Neural progenitor cell (in vitro differentiated cells): ENCODE measurements at regions not wholly inside any gene's neighbourhood (a gene's known extent, or its start where the extent isn't known, plus 50 kb on each side); places are given as distances from the start of the nearest gene placed in this dataset.

ENCODE experiments used
- DNase-seq: peaks from one replicate; pipeline ENCODE4 v3.0.0-alpha.2; 2016; ENCODE audit warnings: low spot score
- H2AFZ ChIP-seq: fragments of 200-600 bp; sonication (generic); replicated peaks from 2 replicates; pipeline ENCODE4 v1.6.1; 2016; ENCODE audit warnings: antibody characterized with exemption
- H3F3A ChIP-seq: fragments of 200-600 bp; sonication (generic); 2 replicates; pipeline ENCODE4 v1.6.1; 2016; ENCODE audit warnings: antibody characterized with exemption, low read depth
- H3K27ac ChIP-seq: fragments of 200-600 bp; sonication (generic); 2 replicates; pipeline ENCODE4 v1.5.1; 2016; ENCODE audit warnings: mild to moderate bottlenecking
- H3K27me3 ChIP-seq: fragments of 200-600 bp; sonication (generic); 2 replicates; pipeline ENCODE4 v1.6.1; 2016; ENCODE audit warnings: mild to moderate bottlenecking, moderate library complexity
- H3K36me3 ChIP-seq: fragments of 200-600 bp; sonication (generic); 2 replicates; pipeline ENCODE4 v1.5.1; 2016
- H3K4me1 ChIP-seq: fragments of 200-600 bp; sonication (generic); 2 replicates; pipeline ENCODE4 v1.6.1; 2016; ENCODE audit warnings: mixed run types
- H3K4me2 ChIP-seq: fragments of 200-600 bp; sonication (generic); 2 replicates; pipeline ENCODE4 v1.6.1; 2016
- H3K4me3 ChIP-seq: fragments of 200-600 bp; sonication (generic); 2 replicates; pipeline ENCODE4 v1.5.1; 2016
- H3K79me2 ChIP-seq: fragments of 200-600 bp; sonication (generic); 2 replicates; pipeline ENCODE4 v1.6.1; 2016; ENCODE audit warnings: low read depth
- H3K9ac ChIP-seq: fragments of 200-600 bp; sonication (generic); 2 replicates; pipeline ENCODE4 v1.6.1; 2016
- H3K9me3 ChIP-seq: fragments of 200-600 bp; sonication (generic); 2 replicates; pipeline ENCODE4 v1.5.1; 2016; ENCODE audit warnings: low read depth
- H4K20me1 ChIP-seq: fragments of 200-600 bp; sonication (generic); 2 replicates; pipeline ENCODE4 v1.6.1; 2016; ENCODE audit warnings: low read depth
- H3K27ac Mint-ChIP-seq: 3 replicates; pipeline ENCODE4 v1.8.0; 2021; ENCODE audit warnings: mixed read lengths
- H3K27me3 Mint-ChIP-seq: 2 replicates; pipeline ENCODE4 v1.8.0; 2022; ENCODE audit warnings: low read depth, mild to moderate bottlenecking, inconsistent platforms, moderate library complexity, mixed read lengths; ENCODE audit not compliant: insufficient read depth
- H3K36me3 Mint-ChIP-seq: 3 replicates; pipeline ENCODE4 v1.8.0; 2021; ENCODE audit warnings: mixed read lengths
- H3K4me1 Mint-ChIP-seq: 3 replicates; pipeline ENCODE4 v1.8.0; 2021; ENCODE audit warnings: mixed read lengths
- H3K4me3 Mint-ChIP-seq: 3 replicates; pipeline ENCODE4 v1.8.0; 2021; ENCODE audit warnings: mild to moderate bottlenecking, moderate library complexity, mixed read lengths
- H3K9me3 Mint-ChIP-seq: 3 replicates; pipeline ENCODE4 v1.8.0; 2020; ENCODE audit warnings: mixed read lengths
- EZH2 ChIP-seq: fragments of 200-600 bp; sonication (generic); IDR thresholded peaks from 2 replicates; pipeline ENCODE4 v1.6.1; 2017; ENCODE audit warnings: antibody characterized with exemption, mild to moderate bottlenecking, moderate library complexity
- EZH2phosphoT487 ChIP-seq: fragments of 200-600 bp; sonication (generic); IDR thresholded peaks from 2 replicates; pipeline ENCODE4 v1.6.1; 2017; ENCODE audit warnings: antibody characterized with exemption
- TF ChIP-seq, protein P1 (sequence below): fragments of 200-600 bp; sonication (generic); IDR thresholded peaks from 2 replicates; pipeline ENCODE4 v1.5.1; 2017; ENCODE audit warnings: antibody characterized with exemption, mild to moderate bottlenecking

DNA sequence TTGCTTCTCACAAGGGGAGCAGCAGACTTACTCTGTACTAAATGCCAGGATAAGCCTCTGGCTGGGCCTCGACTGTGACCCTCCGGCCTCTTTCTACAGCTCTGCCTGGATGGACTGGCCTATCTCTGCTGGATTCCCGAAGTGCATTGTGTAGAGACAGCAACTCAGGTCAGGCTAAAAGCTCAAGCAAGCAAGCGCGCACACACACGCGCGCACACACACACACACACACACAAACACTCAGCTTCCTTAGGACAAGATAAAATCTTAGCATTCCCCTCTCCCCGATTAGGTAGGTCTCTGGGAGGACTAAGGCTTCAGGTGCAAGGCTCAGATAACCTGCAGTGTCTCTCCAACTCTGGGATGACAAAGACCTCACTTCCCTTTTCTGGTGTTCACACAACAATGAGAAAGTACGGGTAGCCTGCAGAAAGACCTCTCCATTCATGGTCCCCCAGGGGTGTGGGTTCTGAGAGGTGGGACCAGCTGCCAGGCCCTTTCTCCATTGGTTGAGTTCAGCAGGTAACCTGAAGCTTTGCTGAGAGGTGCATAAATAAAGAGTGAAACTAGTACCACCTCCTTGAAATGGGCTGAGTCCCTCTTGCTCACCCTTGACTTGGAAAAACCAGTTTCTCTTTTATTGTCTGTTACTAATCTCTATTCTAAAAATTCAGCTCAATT, 155.1 kb upstream of the CAMK1G start:
- Histone ChIP-seq H3F3A (peaks cover 31% of the 10 kb centered on the region), H4K20me1 (no peaks in the 10 kb centered on the region), H3K27ac (no peak overlapping the region), H3K79me2 (no peaks in the 10 kb centered on the region), H3K36me3 (no peaks in the 10 kb centered on the region), H3K9ac (no peak overlapping the region), H2AFZ (no peak overlapping the region), H3K4me3 (peak overlapping the region; percentile 28), H3K9me3 (no peaks in the 10 kb centered on the region), H3K4me1 (peaks cover 55% of the 10 kb centered on the region), H3K4me2 (peak overlapping the region; percentile 68), H3K27me3 (no peaks in the 10 kb centered on the region)
- peak overlapping the region; percentile 14 for H3K4me3 Mint-ChIP-seq
- H3K4me1 Mint-ChIP-seq: peaks cover 49% of the 10 kb centered on the region
- TF ChIP-seq EZH2 (no peak), EZH2phosphoT487 (no peak)
- TF ChIP-seq, protein P1, sequence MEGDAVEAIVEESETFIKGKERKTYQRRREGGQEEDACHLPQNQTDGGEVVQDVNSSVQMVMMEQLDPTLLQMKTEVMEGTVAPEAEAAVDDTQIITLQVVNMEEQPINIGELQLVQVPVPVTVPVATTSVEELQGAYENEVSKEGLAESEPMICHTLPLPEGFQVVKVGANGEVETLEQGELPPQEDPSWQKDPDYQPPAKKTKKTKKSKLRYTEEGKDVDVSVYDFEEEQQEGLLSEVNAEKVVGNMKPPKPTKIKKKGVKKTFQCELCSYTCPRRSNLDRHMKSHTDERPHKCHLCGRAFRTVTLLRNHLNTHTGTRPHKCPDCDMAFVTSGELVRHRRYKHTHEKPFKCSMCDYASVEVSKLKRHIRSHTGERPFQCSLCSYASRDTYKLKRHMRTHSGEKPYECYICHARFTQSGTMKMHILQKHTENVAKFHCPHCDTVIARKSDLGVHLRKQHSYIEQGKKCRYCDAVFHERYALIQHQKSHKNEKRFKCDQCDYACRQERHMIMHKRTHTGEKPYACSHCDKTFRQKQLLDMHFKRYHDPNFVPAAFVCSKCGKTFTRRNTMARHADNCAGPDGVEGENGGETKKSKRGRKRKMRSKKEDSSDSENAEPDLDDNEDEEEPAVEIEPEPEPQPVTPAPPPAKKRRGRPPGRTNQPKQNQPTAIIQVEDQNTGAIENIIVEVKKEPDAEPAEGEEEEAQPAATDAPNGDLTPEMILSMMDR: no peak
- DNase-seq: peak; percentile 82
- no peak overlapping the region for H3K27ac Mint-ChIP-seq
- no peaks in the 10 kb centered on the region for H3K36me3 Mint-ChIP-seq
- H3K27me3 Mint-ChIP-seq: peaks cover 34% of the 10 kb centered on the region
- no peaks in the 10 kb centered on the region for H3K9me3 Mint-ChIP-seq

GRCh38 chr1:209429611-209430010, 153.9 kb upstream of the CAMK1G start:
- Histone ChIP-seq H3F3A (peaks cover 31% of the 10 kb centered on the region), H3K4me3 (no peak overlapping the region), H3K27ac (no peak overlapping the region), H3K36me3 (no peaks in the 10 kb centered on the region), H3K9me3 (no peaks in the 10 kb centered on the region), H3K27me3 (no peaks in the 10 kb centered on the region), H2AFZ (no peak overlapping the region), H4K20me1 (no peaks in the 10 kb centered on the region), H3K9ac (no peak overlapping the region), H3K4me1 (peaks cover 60% of the 10 kb centered on the region), H3K4me2 (no peak overlapping the region), H3K79me2 (no peaks in the 10 kb centered on the region)
- Mint-ChIP-seq H3K27ac (no peak overlapping the region), H3K27me3 (peaks cover 33% of the 10 kb centered on the region), H3K4me3 (no peak overlapping the region), H3K36me3 (no peaks in the 10 kb centered on the region), H3K9me3 (no peaks in the 10 kb centered on the region), H3K4me1 (peaks cover 54% of the 10 kb centered on the region)
- DNase-seq: no peak
- no peak for TF ChIP-seq EZH2phosphoT487
- no peak for TF ChIP-seq EZH2
- TF ChIP-seq, protein P1: no peak

DNA sequence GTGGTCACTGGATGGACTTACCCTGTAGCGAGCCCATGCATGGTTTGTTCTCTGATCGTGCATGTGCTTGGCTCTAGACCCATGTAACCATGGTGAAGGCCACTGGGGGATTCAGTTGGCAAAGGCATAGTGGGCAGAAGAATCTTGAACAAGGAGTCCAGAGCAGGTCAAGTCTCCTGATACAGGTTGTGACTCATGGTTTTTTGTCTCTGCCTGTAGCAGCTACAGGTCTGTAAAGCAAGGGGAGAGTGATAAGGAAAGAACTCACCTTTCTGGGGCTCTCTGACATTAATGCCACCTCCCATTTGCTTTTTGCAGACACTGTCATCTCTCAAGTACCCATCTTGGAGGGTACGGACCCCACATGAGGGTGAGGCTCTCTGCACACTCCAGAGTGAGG, 153.4 kb upstream of the CAMK1G start:
- no peaks in the 10 kb centered on the region for H3K9me3 ChIP-seq
- H3K4me1 Mint-ChIP-seq: peaks cover 54% of the 10 kb centered on the region
- H3K4me3 Mint-ChIP-seq: no peak overlapping the region
- H3K27ac Mint-ChIP-seq: no peak overlapping the region
- H3K27me3 Mint-ChIP-seq: peaks cover 36% of the 10 kb centered on the region
- H3K9me3 Mint-ChIP-seq: no peaks in the 10 kb centered on the region
- no peak overlapping the region for H3K4me2 ChIP-seq
- H3K4me3 ChIP-seq: no peak overlapping the region
- DNase-seq: no peak
- no peaks in the 10 kb centered on the region for H3K79me2 ChIP-seq
- no peak overlapping the region for H3K27ac ChIP-seq
- no peak for TF ChIP-seq EZH2
- TF ChIP-seq EZH2phosphoT487: no peak
- TF ChIP-seq, protein P1: no peak
- no peaks in the 10 kb centered on the region for H4K20me1 ChIP-seq
- peaks cover 65% of the 10 kb centered on the region for H3K4me1 ChIP-seq
- no peak overlapping the region for H2AFZ ChIP-seq
- H3K36me3 Mint-ChIP-seq: no peaks in the 10 kb centered on the region
- H3F3A ChIP-seq: peaks cover 31% of the 10 kb centered on the region
- no peaks in the 10 kb centered on the region for H3K36me3 ChIP-seq
- no peak overlapping the region for H3K9ac ChIP-seq
- H3K27me3 ChIP-seq: no peaks in the 10 kb centered on the region
